ENCODE measurements at regions not wholly inside any gene's neighbourhood (a gene's known extent, or its start where the extent isn't known, plus 50 kb on each side); places are given as distances from the start of the nearest gene placed in this dataset.

GRCh38 chr9:28583832-28584231 is 1010.6 kb upstream of the C9orf72 start:
- TF ChIP-seq CTCF (IDR thresholded peaks at IDR 0.05): no peak

DNA sequence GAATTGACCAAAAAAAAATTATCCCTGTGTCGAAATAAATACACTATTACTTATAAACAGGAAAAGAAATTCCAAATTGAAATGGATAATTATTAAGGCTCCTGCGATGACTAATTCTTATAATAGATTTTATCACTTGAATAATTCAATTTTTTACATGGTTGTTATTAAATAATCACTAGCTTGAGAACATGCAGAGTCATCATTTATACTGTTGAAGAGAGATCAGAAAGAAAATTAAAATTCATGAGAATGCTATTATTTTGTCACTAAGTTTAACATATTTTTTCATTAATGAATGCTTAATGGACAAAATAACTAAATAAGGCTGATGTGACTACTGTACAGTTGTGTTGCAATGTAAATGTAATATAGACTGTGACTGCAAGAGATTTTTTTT is 1011.3 kb upstream of the C9orf72 start:
- TF ChIP-seq CTCF (IDR thresholded peaks at IDR 0.05): no peak

- no peak for TF ChIP-seq CTCF (IDR thresholded peaks at IDR 0.05)
Measured at GRCh38 chr9:28587052-28587451, 1013.8 kb upstream of the C9orf72 start.

DNA sequence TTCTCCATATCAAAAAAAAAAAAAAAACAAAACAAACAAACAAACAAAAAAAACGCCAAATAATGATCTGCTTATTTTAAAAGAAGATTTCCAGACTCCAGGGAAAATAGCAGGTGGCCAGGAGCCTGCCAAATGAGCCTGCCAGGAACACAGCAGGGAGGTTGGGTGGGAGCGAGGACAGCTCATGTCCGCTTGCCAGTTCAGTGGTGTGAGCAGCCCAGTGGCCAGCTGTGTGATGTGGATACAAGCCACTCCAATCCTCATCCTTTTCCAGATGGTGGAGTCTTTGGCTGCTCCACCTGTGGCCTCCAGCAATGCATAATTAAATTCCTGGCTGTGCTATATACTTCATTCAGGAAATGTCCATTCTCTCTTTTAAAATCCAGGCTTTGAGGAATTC is 1025.1 kb upstream of the C9orf72 start:
- TF ChIP-seq CTCF (IDR thresholded peaks at IDR 0.05): no peak

- no peak for TF ChIP-seq CTCF (IDR thresholded peaks at IDR 0.05)
Measured at GRCh38 chr9:28600226-28600625, 1026.9 kb upstream of the C9orf72 start.

- no peak for TF ChIP-seq CTCF (IDR thresholded peaks at IDR 0.05)
Measured at GRCh38 chr9:28607843-28608242, 1034.6 kb upstream of the C9orf72 start.

DNA sequence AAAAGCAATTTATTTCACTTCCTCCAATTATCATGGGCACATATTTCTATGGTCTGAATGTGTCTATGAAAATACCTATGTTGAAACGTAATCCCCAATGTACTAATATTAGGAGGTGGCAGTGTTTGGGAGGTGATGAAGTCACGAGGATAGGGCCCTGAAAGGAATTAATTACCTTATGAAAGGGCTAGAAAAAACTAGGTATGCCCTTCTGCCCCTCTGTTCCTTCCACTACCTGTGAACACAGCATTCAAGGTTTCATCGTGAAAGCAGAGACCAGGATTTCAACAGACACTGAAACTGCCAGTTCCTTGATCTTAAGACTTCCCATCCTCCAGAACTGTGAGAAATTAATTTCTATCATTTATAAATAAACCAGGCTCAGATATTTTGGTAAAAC is 1037.1 kb upstream of the C9orf72 start:
- TF ChIP-seq CTCF (IDR thresholded peaks at IDR 0.05): no peak

- no peak for TF ChIP-seq CTCF (IDR thresholded peaks at IDR 0.05)
Measured at GRCh38 chr9:28616310-28616709, 1043.0 kb upstream of the C9orf72 start.
